HG03558 (cell line): ENCODE measurements at regions not wholly inside any gene's neighbourhood (a gene's known extent, or its start where the extent isn't known, plus 50 kb on each side); places are given as distances from the start of the nearest gene placed in this dataset.
"Not testable (repeated sequence)": the region's sequence is repeated elsewhere in the genome, so short reads cannot be mapped to it uniquely, and the experiment has no call there.

Experiments
- ATAC-seq: cut with Tn5 transposase; IDR thresholded peaks from one replicate; pipeline ENCODE4 v1.9.1; 2021; ENCODE audit warnings: moderate number of reproducible peaks; ENCODE audit not compliant: unreplicated experiment; ENCODE audit errors: extremely low read depth

DNA sequence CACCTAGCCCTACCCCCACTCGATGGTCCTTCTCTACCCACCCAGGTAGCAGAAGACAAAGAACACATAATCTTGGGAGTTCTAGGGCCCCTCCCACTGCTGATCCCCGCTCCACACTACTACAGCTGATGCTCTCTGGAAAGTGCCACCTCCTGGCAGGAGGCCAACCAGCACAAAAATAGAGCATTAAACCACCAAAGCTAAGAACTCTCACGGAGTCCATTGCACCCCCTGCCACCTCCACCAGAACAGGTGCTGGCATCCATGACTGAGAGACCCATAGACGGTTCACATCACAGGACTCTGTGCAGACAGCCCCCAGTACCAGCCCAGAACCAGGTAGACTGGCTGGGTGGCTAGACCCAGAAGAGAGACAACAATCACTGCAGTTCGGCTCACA lies 575.5 kb downstream of the BNC2 start:
- ATAC-seq = not testable (repeated sequence)

DNA sequence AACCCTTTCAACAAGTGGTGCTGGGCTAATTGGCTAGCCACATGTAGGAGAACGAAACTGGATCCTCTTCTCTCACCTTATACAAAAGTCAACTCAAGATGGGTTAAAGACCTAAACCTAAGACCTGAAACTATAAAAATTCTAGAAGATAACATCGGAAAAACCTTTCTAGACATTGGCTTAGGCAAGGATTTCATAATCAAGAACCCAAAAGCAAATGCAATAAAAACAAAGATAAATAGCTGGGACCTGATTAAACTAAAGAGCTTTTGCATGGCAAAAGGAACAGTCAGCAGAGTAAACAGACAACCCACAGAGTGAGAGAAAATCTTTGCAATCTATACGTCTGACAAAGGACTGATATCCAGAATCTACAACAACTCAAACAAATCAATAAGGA lies 571.1 kb downstream of the BNC2 start:
- not testable (repeated sequence) for ATAC-seq

DNA sequence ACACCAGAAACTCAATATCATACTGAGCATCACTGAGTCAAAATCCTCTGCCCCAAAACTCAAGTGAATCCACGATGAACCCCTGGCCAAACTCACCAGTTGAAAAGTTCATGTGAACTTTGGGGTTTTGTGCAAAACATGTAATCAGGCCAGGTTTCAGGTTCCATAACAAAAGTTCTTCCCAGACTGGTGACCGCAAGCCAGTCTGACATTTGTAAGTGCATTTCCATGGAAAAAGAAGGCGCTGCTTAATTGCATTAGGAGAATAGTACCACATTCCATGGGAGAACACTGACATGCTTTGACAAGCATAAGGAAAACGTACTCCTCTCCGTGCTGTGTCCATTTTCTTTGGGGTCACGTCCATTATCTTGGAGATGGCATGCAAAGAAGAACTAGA lies 567.0 kb downstream of the BNC2 start:
- ATAC-seq = no peak

DNA sequence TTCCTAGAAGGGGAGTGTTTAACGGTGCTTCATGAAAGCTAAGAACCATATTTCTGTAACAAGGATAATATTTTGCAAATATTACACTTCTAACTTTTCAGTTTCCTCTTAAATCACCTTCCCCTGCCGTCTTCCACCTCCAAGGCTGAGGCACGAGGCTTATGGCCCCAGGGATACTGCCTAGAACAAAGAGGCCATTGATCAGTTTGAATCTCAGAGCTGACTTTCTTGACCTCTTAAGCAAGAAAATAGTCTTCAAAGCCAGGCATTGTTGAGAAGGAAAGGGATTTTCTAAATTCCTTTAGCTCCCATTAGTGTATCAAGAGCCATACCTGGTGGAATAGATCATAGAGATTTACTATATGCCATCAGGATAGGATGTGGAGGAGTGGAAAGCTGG lies 566.2 kb downstream of the BNC2 start:
- no peak for ATAC-seq

DNA sequence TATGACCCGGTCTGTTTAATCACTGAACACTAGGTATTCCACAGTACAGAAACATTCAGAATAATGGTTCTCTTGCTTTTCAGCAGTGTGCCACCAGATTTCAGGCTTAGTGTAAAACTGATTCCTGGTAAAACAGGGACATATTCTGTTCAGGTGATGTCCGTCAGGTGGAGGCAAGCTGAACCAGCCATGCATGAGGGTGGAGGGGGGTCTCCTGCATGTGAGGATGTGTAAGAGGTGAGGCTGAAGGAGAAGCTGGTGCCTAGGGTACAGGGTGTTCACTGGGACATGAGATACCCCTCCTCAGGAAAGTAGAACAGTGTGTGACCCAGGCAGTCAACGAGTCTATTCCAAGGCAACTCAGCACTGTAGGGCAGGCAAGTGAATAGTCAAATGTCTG lies 563.9 kb downstream of the BNC2 start:
- no peak for ATAC-seq

DNA sequence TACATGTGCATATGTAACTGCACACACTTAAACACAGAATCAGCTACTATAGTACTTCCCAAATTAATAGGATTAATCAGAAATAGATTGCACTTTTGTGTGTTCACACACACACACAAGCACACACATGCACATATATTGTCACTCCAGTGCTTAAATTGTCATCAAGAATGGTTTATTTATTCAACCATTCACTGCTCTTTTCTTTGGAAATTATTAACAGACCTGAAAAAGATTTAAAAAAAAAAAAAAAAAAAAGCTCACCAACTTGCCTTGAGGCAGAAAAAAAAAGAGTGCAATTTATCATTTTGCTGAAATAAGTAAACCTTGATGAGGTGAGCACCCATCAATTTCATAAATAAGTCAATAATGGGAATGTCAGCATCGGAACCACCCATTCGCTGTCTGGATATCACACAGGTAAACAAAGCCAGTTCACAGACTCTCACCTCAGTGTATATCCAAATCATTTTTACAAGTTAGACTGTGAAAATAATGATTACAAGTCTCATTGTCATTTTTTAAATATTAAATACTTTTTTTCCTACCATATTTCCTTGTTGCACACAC lies 562.8 kb downstream of the BNC2 start:
- ATAC-seq = no peak

DNA sequence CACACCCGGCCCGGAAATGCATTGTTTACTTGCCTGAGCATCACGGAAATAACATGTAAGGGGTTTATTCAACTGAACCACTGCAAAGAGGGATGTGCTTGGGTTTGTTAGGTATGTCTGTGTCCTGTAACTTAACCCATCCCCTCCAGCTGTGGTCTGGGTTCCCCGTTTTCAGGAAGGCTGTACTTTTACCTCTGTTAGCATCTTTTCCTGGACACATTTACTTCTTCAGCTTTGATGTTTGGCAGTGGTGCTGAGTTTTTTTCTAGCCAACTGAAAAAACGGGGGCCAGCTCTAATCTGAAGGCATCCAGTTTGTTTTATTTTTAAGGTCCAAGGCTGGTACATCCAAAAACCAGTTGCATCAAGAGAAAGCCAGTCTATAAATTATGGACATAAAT lies 561.8 kb downstream of the BNC2 start:
- ATAC-seq = no peak

DNA sequence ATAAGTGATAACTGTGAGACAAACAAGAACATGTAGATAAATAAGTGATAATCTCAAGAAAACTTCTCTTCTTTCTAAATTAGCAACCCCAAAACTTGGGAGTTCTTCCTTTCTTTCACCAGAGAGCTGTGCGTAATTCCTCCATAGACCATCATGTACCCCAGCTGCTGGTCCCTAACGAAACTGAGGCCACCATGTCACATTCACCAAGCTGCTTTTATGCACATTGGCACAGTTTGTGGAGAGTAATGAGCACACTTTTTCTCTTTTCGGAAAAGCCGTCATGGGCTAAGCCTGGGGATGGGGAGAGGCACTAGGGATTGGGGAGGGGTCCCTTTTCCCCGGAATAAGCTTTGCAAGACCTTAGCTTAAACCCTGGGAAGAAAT lies 561.4 kb downstream of the BNC2 start:
- ATAC-seq = no peak

DNA sequence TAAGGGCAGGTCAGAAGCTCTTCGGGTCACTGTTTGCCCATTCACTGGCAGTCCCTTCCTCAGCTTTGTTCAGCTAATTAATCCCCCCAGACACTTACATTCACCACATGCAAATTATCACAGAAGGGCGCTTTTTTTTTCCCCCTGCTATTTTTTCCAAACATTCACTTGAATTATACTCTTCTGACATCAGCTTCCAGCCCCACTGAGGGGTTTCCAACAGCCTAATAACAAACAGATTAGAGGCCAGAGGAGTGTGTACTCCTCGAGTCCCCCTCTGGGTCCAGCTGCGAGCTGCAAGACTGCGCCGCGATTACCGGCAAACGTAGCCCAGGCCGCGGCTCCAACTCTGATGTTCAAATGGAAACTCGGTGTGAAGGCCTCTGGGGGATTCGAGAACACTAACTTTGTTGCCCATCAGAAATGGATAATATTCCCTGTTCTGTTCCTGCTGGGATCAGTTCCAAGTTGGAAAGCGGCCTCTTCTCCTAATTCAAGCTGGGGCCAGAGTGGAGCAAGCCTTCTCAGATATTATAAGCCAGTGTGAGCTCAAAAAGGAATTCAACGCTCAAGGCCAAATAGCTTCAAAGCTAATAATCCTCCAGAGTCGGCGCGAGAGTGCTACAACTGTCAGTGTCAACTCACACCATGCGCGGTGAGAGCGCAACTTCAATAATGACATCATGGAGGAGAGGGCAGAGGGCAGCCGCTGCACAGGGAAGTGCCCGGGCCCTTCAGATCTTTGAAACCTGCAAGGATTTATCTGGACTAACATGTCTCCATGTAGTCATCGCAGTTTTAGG lies 560.8 kb downstream of the BNC2 start:
- ATAC-seq = no peak

DNA sequence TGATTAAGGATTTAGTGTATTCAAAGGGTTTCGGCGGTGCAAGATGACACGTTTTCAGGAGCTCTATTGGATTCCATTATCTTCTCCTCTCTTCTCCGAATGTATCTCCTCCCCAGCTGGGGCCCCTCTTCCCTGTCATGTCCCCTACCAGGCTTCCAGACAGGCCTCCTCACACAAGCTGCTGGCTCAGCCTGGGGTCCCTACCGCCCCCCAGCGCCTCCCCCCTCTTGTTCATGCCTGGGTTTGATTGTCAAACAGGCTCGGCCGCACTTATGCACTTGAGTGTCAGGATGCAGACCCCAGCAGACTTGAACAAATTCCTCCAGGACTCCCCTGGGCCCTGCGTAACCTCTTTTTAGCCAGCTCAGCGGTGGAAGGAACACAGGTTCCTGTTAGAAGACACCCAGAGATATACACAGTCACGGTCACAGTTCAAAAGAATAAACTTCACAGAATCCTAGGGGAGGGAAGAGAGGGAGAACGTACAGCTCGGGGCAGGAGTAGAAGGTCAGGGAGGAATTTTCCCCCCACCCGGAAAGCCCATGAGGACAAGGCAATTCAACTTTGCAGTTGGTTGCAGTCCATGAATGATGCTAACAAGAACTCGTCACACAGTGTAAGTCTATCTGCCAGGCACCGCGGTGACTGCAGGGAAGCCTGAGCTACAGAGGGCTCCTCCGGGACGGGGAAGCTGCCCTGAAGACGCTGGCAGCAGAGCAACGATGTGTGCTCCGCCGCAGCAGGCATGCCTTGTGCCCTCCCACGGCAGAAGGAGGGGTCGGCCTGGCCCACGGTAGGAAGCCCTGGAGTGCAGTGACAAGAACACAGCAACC lies 560.0 kb downstream of the BNC2 start:
- ATAC-seq = no peak

DNA sequence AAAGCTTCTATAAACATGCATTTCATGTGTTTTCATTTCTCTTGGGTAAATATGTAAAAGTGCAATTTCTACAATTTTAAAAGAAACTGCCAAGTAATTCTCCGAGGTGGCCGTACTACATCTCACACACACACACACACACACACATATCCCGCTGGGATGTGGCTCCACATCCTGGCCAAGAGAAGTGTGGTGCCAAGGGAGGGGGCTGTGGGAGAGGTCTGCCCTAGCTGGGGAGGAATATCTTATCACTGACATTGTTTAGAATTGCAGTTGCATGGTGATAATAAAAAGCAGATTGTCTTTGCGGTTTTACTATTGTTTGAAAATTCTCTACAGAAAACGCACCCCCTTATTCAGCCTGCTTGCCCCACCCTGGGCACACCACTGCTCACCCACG lies 558.4 kb downstream of the BNC2 start:
- no peak for ATAC-seq

DNA sequence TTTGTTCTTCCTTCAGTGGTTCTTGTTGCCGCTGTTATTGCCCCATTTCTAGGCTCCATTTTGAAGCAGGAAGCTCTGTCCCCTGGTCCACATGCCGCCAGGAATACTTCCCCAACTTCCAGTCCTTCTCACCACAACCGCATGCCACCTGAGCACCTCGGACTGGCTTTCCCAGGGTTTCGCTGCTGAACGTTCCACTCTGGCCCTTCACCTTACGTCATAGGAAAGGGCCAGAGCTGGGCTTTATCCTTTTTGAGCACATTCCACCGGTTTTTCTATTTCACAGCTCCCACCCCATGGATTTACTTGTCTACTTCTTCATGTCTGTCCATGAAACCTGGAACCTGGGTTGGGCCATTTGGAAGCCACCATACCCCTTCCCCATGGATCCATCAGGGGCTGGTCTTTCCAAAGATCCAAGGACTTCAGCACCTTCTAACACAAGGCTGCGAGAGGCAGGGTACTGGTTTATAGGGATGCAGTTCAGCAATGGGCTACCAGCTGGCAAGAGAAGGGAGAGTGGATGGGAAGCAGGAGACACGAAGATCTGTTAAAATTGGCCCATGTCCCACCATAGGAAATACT lies 557.4 kb downstream of the BNC2 start:
- no peak for ATAC-seq

DNA sequence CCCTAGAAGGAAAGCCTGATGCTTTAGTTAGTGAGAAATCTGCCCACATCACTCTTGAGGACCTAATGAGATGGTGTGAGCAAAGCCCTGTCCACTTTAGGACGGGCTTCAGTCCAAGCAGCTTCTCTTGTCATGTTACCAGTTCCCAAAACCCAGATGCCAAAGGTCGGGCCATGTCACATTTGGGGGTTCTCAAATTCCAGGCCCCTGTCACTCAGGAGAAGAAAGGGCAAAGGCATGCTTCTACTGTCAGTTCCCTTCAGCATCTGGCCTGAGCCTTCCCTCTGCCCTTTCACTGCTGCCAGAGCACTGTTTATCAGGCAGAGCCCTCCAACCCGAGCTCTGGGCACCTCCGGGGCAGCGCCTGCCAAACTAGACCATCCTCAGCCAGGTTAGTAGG lies 556.0 kb downstream of the BNC2 start:
- ATAC-seq = no peak

DNA sequence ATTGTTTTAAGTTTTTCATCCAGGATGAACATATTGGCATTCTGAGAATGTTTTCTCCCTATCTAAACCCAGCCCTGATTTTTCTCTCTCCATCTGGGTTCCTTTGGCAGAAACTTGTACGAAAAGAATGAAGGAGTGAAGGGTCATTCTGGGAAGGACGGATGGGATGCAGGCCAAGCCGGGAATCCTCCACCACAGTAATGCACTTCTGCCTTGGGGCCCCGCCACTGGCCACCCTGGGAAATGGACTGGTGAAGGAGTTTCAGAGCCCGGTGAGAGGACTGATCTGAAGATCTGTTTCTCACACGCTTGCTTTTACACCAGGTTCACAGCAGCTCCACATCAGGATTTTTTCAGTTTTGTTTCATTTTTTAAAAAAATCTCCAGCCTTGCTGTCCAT lies 554.8 kb downstream of the BNC2 start:
- ATAC-seq = no peak

DNA sequence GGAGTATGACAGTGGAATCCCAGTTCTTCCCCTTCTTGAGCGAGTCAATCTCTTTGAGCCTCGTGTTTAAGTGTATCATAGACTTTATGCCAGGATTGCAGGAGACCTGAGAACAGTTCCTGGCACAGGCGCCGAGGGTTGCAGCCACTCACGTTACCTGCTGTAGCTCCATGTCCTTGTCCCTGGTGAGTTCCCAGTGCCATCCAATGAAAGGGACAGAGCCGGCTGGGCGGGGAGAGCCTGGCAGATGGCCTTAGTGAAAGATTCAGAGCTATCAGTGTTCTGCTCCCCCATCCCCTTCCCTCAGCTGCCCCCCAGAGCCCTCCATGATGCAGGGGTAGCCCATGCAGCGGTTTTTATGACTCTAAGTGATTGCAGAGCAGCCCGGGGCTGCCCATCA lies 554.0 kb downstream of the BNC2 start:
- no peak for ATAC-seq

DNA sequence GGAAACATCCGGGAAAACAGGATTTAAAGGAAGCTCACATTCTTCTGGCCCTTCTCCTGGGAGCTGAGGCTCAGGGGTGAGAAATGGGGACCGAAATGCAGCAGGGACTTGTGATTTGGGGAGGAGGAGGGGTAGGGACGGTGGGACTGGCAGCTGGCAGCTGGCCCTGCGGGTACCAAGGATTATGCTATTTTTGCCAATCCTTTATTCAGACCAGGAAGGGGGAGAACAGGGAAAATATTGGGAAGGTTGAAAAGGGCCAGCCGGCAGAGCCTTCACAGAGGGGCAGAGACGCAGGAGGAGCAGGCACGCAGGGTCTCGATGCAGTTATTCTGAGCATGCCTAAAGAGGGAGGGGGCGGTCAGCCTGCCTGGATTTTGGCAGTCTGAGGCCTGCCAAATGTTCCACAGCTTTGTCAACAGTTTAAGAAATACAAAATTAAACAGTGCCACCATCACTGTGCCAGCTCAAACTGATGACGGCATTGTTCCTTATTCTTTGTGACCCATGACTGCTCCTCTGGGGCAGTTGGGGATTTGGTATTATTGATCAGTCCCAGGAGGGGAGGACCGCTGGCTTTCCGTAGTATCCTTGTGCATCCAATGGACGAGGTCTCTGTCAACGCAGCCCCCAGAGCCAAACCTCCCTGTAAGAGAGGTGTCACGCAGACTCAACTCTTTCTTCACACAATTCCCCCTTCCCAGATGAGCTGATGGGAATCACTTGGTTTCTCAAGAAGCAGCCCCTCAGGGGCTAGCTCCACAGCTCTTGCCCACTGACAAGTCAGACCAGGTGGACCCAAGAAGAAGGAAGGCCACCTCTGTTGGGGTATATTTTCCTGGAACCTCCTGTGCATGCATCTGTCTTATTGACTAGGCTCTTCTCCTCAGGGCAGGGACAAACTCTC lies 553.3 kb downstream of the BNC2 start:
- ATAC-seq = no peak

DNA sequence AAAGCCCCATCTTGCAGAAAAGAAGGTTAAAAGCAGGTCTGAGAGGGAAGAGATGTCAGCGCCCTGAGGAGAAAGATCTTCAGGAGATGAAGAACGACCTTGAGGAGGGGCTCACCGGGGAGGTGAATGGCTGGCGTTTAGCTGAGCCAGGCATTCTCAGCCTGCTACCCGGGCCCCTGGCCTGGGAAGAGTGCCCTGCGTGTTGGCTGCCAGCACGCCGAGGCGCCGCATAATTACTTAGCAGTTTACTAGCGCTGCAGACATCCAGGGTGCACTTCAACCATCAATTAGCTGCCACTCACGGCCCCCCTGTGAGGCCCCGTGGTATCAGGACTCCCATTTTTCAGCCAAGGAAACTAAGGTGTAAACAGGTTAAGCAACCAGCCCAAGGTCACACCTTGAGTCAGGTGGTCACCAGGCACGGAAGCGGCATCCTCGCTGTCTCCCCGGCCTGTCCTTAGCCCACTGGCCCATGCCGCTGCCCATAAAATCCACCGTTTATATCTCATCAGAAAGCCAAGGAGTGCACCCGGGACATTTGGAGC lies 551.9 kb downstream of the BNC2 start:
- ATAC-seq = no peak

DNA sequence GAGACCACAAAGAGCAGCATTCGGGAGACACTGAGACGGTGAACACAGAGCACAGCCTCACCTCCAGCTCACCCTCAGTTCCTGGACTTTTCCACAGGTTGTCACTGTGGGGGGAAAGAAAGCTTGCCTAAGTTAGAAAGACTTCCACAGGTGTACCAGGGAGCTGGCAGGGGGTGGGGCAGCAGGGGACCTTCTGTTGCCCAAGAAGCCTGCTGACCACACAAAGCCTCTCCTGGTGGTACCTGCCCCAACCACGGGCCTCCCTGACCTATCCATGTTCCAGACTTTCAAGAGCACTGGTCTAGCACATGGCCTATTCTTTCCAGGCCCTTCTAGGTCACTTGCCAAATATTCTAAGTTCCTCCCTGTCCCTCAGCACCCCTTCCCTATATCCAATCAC lies 550.8 kb downstream of the BNC2 start:
- ATAC-seq = no peak

DNA sequence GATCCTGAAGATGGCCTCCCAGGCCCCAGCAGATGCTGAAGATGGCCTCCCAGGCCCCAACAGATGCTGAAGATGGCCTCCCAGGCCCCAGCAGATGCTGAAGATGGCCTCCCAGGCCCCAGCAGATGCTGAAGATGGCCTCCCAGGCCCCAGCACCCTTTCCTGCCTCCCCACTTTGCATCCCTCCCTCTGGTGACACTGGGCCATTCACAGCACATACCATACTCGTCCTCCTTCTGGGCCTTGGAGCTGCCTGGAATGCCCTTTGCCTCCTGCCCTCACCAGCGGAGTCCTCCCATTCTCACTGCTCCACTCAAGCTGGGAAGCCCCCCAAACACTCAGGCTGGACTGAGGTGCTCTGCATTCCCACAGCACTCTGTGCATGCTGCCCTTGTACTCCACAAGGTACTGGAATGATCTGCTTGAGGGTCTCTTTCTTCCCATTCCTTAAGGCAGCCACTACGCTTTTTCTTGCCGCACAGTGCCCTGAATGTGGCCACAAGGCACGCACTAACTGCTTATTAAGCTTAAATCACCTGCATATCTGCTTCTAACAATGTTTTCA lies 550.0 kb downstream of the BNC2 start:
- ATAC-seq = no peak
